Tibial nerve (tissue), 4 donors: ENCODE measurements at regions not wholly inside any gene's neighbourhood (a gene's known extent, or its start where the extent isn't known, plus 50 kb on each side); places are given as distances from the start of the nearest gene placed in this dataset.
"Not testable (repeated sequence)": the region's sequence is repeated elsewhere in the genome, so short reads cannot be mapped to it uniquely, and the experiment has no call there.

Source experiments
- DNase-seq, 2 donors: peaks; one replicate each; pipeline ENCODE4 v3.0.0-alpha.2; 2019; ENCODE audit warnings: low spot score in 2 of 2
- H3K27ac ChIP-seq, 4 donors: fragments of 200-600 bp; sonication (generic) in 3 of 4; one replicate each; pipeline ENCODE4 v1.5.1; 2017 to 2019; ENCODE audit warnings: mild to moderate bottlenecking in 1 of 4
- H3K27me3 ChIP-seq, 2 donors: fragments of 200-600 bp; sonication (generic) in 1 of 2; one replicate each; pipeline versions ENCODE4 v1.5.1 to v1.6.0; 2017 to 2019
- H3K36me3 ChIP-seq, 3 donors: fragments of 200-600 bp; sonication (generic); one replicate each; pipeline ENCODE4 v1.5.1; 2018 to 2019
- H3K4me1 ChIP-seq, 4 donors: fragments of 200-600 bp; sonication (generic) in 3 of 4; one replicate each; pipeline ENCODE4 v1.5.1; 2017 to 2019
- H3K4me3 ChIP-seq, 4 donors: fragments of 200-600 bp; sonication (generic) in 3 of 4; one replicate each; pipeline ENCODE4 v1.5.1; 2017 to 2019; ENCODE audit warnings: mild to moderate bottlenecking in 1 of 4, moderate library complexity in 1 of 4
- H3K9me3 ChIP-seq, 4 donors: fragments of 200-600 bp; sonication (generic) in 3 of 4; one replicate each; pipeline ENCODE4 v1.5.1; 2017 to 2019
- CTCF ChIP-seq, 5 experiments: fragments of 200-600 bp in 3 of 5; fragments of 450-650 bp in 2 of 5; sonication (generic) in 3 of 5; IDR thresholded peaks; one replicate each; pipeline ENCODE4 v1.5.1; 2016 to 2019; ENCODE audit warnings: antibody characterized with exemption in 5 of 5, mild to moderate bottlenecking in 3 of 5, moderate library complexity in 2 of 5
- EP300 ChIP-seq, 2 donors: sonication (generic); formaldehyde crosslinking; IDR thresholded peaks; one replicate each; pipeline ENCODE4 v1.6.1; 2017; ENCODE audit warnings: antibody characterized with exemption in 2 of 2, mild to moderate bottlenecking in 1 of 2
- POLR2A ChIP-seq, 2 donors: fragments of 450-650 bp; IDR thresholded peaks; one replicate each; pipeline ENCODE4 v1.6.1; 2017; ENCODE audit warnings: antibody characterized with exemption in 2 of 2, mild to moderate bottlenecking in 2 of 2, moderate library complexity in 2 of 2
- WGBS, 2 donors: methylation state at CpG; one replicate each; pipeline ENCODE4 v1.1.5; 2018; 5-methylcytosine and 5-hydroxymethylcytosine counted together

- no peak for TF ChIP-seq CTCF (IDR thresholded peaks at IDR 0.05)
- TF ChIP-seq EP300 (IDR thresholded peaks at IDR 0.05) = no peak
- no peak for TF ChIP-seq POLR2A (IDR thresholded peaks at IDR 0.05)
- H3K9me3 ChIP-seq = no peaks in the 10 kb centered on the region
- H3K4me1 ChIP-seq = no peaks in the 10 kb centered on the region
- no peak for DNase-seq
- WGBS, 2 donors = 81 to 88% methylated on average over 1 of the region's 1 CpG
- H3K4me3 ChIP-seq = no peak overlapping the region
- H3K27me3 ChIP-seq = no peaks in the 10 kb centered on the region
- no peak overlapping the region for H3K27ac ChIP-seq
- H3K36me3 ChIP-seq = no peaks in the 10 kb centered on the region
Observed at GRCh38 chr2:84071050-84071449, 388.0 kb downstream of the SUCLG1 start.

GRCh38 chr2:84065857-84066256, 393.2 kb downstream of the SUCLG1 start:
- Histone ChIP-seq H3K27me3 (no peaks in the 10 kb centered on the region), H3K36me3 (no peaks in the 10 kb centered on the region), H3K4me1 (no peaks in the 10 kb centered on the region), H3K27ac (no peak overlapping the region), H3K4me3 (no peak overlapping the region), H3K9me3 (no peaks in the 10 kb centered on the region)
- TF ChIP-seq EP300 (IDR thresholded peaks at IDR 0.05) (no peak), POLR2A (IDR thresholded peaks at IDR 0.05) (no peak), CTCF (IDR thresholded peaks at IDR 0.05) (no peak)
- DNase-seq = no peak

- Histone ChIP-seq H3K4me1 (no peaks in the 10 kb centered on the region), H3K27ac (no peak overlapping the region), H3K27me3 (no peaks in the 10 kb centered on the region), H3K9me3 (no peaks in the 10 kb centered on the region), H3K36me3 (no peaks in the 10 kb centered on the region), H3K4me3 (no peak overlapping the region)
- TF ChIP-seq POLR2A (IDR thresholded peaks at IDR 0.05) (no peak), CTCF (IDR thresholded peaks at IDR 0.05) (no peak), EP300 (IDR thresholded peaks at IDR 0.05) (no peak)
- 90 to 93% methylated on average over 4 of the region's 4 CpGs for WGBS, 2 donors
- no peak for DNase-seq
Observed at GRCh38 chr2:84057917-84058560, 401.0 kb downstream of the SUCLG1 start.

GRCh38 chr2:84055816-84056215, 403.3 kb downstream of the SUCLG1 start:
- H3K36me3 ChIP-seq = no peaks in the 10 kb centered on the region
- 44 to 45% methylated on average over 1 of the region's 1 CpG for WGBS, 2 donors
- TF ChIP-seq POLR2A (IDR thresholded peaks at IDR 0.05) (no peak), CTCF (IDR thresholded peaks at IDR 0.05) (no peak), EP300 (IDR thresholded peaks at IDR 0.05) (no peak)
- H3K4me3 ChIP-seq = no peak overlapping the region
- H3K4me1 ChIP-seq = no peaks in the 10 kb centered on the region
- H3K27me3 ChIP-seq = no peaks in the 10 kb centered on the region
- DNase-seq = no peak
- no peaks in the 10 kb centered on the region for H3K9me3 ChIP-seq
- H3K27ac ChIP-seq = no peak overlapping the region

- not testable (repeated sequence) for H3K27ac ChIP-seq, H3K36me3 ChIP-seq, H3K4me1 ChIP-seq, H3K9me3 ChIP-seq, H3K27me3 ChIP-seq, H3K4me3 ChIP-seq, DNase-seq
- WGBS, 2 donors = 95 to 97% methylated on average over 1 of the region's 1 CpG
Observed at GRCh38 chr2:84054577-84054976, 404.5 kb downstream of the SUCLG1 start.

- Histone ChIP-seq H3K27ac (no peak overlapping the region), H3K9me3 (no peaks in the 10 kb centered on the region), H3K36me3 (no peaks in the 10 kb centered on the region), H3K27me3 (no peaks in the 10 kb centered on the region), H3K4me3 (no peak overlapping the region), H3K4me1 (no peaks in the 10 kb centered on the region)
- no peak for TF ChIP-seq EP300 (IDR thresholded peaks at IDR 0.05)
- TF ChIP-seq CTCF (IDR thresholded peaks at IDR 0.05) = no peak
- TF ChIP-seq POLR2A (IDR thresholded peaks at IDR 0.05) = no peak
- no peak for DNase-seq
- 69 to 70% methylated on average over 2 of the region's 2 CpGs for WGBS, 2 donors
Observed at GRCh38 chr2:84052913-84053312, 406.2 kb downstream of the SUCLG1 start.
